Fibroblast of skin of right quadriceps (primary cell): ENCODE measurements at regions not wholly inside any gene's neighbourhood (a gene's known extent, or its start where the extent isn't known, plus 50 kb on each side); places are given as distances from the start of the nearest gene placed in this dataset.

Experiments
- DNase-seq: peaks from one replicate; pipeline ENCODE4 v3.0.0-alpha.2; 2013

- DNase-seq, result peak; percentile 85
Observed at GRCh38 chr2:192267484-192267883, 72.8 kb upstream of the TMEFF2 start.

DNA sequence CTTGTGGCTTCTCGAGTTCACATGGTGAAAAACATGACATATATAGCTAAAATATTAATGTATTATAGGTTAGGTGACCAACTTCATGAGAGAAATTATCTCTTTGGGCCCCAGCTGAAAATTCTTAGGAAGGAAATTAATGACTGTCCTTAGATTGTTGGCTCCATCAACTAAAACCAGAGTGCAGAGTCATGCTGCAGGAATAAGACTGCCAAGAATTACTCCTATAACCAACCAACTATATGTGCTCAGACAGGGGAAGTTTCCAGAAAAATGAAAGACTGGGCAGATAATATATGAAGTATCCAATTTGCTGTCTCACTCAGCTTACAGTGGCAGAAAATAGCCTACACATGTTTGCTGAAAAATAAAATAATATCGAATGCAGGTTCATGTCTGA is 71.0 kb upstream of the TMEFF2 start:
- peak; percentile 23 for DNase-seq

DNA sequence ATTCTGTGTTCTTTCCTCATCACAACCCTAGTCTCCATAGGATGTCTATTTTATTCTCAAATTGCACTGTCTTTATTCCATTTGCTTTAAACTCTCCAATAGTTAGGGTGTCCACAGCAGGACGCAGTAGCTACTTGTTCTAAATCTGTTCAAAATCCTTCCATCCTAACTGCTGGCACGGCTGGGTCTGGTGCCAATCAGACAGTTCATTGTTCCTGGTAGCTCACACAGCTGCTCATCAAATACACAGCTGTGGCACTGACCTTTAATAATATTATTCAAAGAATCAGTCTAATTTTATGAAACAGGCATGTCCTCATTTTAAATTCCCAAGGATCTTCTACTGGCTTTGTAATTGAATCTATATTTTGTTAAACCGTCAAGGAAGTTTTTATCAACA is 59.7 kb upstream of the TMEFF2 start:
- no peak for DNase-seq

DNA sequence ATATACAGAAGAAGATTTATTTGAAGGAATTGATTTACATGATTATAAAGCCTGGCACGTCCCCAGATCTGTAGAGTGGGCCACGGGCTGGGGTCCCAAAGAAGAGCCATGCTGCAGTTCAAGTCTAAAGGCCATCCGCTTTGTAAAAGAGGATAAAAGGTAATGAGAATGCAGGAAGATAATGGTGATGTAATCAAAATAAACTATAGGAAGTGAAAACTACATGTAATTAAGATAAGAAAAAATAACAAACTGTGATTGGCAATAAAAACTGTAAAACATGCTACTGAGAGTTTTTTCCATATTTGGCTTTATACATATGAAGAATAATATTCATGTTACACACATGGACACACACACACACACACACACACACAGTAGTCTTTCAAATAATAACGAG is 59.0 kb upstream of the TMEFF2 start:
- no peak for DNase-seq

DNA sequence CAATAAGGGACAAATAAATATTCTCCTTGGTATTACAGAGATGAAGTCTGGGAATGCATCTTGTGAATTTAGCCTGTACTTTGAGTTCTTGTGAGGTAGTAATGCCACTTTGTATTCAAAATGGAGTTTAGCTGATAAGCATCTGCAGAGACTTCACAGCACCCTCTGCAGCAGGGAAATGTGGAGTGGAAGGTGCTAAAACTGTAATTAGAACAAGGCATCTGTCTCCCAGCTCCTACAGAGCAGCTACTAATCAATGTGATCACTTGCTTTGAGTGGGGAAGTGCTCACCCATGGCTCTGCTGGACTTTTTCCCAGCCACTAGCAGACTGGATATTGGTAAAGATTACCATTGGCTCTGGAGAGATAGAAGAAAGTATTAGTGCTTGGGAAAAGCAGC is 56.2 kb upstream of the TMEFF2 start:
- DNase-seq, result no peak

DNA sequence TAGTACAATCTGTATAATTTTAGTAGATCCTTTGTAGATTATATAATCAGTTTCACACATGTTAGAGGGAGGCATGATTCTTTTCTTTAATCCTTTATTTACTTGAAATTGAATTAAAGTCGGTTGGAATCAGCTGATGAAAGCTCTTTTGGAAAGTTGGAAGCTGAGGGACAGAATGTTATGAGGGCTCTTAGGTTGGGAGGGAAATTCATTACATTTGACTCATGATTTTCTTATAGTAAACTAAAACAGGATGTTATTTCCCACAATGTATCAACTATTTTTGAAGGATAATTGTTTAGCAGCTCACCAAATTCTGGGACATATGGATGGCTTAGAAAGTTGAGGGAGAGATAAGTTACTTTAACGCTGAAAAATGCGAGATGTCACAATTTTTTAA is 52.7 kb upstream of the TMEFF2 start:
- peak; percentile 22 for DNase-seq

DNA sequence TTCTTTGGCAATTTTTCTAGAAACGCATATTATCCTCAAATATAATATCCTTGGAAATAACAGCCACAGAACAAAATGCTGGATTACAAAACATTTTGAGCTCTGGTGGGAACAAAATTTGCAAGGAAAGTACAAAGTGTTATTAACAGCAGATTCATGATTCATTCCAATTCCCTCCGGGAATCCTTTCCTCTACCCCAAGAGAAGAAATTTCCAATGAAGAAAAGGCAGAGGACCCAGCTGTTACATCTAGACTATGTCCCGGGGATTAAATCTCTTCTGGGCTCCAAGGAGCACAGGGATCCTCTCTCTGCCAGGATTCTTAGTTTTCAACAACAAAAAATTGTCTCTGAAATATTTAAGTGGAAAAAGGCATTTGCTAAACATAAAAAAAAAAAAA is 51.6 kb upstream of the TMEFF2 start:
- no peak for DNase-seq

DNA sequence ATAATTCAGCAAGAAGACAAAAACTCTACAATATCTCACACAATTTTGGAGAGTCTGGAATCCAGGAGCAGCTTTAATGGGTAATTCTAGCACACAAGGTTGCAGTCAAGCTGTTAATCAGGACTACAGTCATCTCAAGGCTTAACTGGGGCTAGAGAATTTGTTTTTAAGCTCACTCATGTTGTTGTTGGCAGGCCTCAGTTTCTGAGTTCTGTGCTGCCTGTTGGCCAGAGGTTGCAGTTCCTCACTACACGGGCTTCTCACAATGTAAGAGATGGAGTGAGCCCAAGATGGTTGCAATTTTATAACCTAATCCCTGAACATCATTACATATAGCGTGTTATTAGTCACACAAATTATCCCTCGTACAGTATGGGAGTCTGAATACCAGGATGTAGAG is 50.6 kb upstream of the TMEFF2 start:
- peak; percentile 22 for DNase-seq
